ENCODE measurements at regions not wholly inside any gene's neighbourhood (a gene's known extent, or its start where the extent isn't known, plus 50 kb on each side); places are given as distances from the start of the nearest gene placed in this dataset.

DNA sequence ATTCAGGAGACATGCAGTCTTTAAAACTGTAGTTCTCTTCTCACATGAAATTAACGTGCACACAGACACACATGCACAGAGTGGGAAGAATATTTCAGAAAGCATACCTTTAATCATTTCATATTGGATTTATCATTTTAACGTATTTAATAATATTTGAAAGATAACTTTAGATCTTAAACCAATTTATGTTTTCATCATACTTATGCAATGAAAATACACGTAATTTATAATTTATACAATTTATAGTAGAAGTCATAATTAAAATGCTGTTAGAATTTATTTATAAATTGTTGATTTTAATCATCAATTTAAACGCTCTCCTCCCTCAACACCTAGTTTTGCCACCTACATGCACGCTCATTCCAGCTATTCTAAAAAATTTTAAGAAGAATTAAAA is 894.9 kb upstream of the CTNND2 start:
- no peaks in the 10 kb centered on the region for H3K4me1 ChIP-seq
- TF ChIP-seq POLR2AphosphoS5 (IDR thresholded peaks at IDR 0.05) (no peak), POLR2A (IDR thresholded peaks at IDR 0.05) (no peak), EP300 (IDR thresholded peaks at IDR 0.05) (no peak)
- TF ChIP-seq, protein P1, sequence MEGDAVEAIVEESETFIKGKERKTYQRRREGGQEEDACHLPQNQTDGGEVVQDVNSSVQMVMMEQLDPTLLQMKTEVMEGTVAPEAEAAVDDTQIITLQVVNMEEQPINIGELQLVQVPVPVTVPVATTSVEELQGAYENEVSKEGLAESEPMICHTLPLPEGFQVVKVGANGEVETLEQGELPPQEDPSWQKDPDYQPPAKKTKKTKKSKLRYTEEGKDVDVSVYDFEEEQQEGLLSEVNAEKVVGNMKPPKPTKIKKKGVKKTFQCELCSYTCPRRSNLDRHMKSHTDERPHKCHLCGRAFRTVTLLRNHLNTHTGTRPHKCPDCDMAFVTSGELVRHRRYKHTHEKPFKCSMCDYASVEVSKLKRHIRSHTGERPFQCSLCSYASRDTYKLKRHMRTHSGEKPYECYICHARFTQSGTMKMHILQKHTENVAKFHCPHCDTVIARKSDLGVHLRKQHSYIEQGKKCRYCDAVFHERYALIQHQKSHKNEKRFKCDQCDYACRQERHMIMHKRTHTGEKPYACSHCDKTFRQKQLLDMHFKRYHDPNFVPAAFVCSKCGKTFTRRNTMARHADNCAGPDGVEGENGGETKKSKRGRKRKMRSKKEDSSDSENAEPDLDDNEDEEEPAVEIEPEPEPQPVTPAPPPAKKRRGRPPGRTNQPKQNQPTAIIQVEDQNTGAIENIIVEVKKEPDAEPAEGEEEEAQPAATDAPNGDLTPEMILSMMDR (IDR thresholded peaks at IDR 0.05) = no peak
- H3K36me3 ChIP-seq = no peaks in the 10 kb centered on the region
- DNase-seq (ENCODE audit: low spot score in 2 of 2) = no peak
- H3K4me3 ChIP-seq = no peak overlapping the region
- H3K9me3 ChIP-seq = peaks cover 3% of the 10 kb centered on the region
- no peaks in the 10 kb centered on the region for H3K27me3 ChIP-seq
- 87% methylated on average over 5 of the region's 5 CpGs for WGBS
- no peak overlapping the region for H3K27ac ChIP-seq

DNA sequence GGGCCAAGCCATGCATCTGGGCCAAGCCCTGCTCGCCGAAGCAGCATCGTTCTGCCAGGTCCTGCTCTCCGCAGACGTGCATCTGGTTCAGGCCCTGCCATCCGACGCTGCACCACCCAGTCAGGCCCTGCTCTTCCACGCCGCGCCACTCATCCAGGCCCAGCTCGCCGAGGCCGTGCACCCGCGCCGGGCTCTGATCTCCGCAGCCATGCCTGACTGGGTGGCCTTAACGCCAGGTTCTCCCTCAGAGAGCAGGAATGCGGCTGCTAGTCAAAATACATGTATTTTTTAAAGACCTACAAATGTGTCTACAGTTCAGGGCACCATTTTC is 891.1 kb upstream of the CTNND2 start:
- Histone ChIP-seq H3K27me3 (no peaks in the 10 kb centered on the region), H3K27ac (no peak overlapping the region), H3K4me1 (no peaks in the 10 kb centered on the region), H3K9me3 (peaks cover 3% of the 10 kb centered on the region), H3K36me3 (no peaks in the 10 kb centered on the region), H3K4me3 (no peak overlapping the region)
- TF ChIP-seq POLR2A (IDR thresholded peaks at IDR 0.05) = no peak
- no peak for TF ChIP-seq POLR2AphosphoS5 (IDR thresholded peaks at IDR 0.05)
- no peak for TF ChIP-seq EP300 (IDR thresholded peaks at IDR 0.05)
- TF ChIP-seq, protein P1 (IDR thresholded peaks at IDR 0.05) = no peak
- 98% methylated on average over 19 of the region's 19 CpGs for WGBS
- DNase-seq (ENCODE audit: low spot score in 2 of 2) = no peak

DNA sequence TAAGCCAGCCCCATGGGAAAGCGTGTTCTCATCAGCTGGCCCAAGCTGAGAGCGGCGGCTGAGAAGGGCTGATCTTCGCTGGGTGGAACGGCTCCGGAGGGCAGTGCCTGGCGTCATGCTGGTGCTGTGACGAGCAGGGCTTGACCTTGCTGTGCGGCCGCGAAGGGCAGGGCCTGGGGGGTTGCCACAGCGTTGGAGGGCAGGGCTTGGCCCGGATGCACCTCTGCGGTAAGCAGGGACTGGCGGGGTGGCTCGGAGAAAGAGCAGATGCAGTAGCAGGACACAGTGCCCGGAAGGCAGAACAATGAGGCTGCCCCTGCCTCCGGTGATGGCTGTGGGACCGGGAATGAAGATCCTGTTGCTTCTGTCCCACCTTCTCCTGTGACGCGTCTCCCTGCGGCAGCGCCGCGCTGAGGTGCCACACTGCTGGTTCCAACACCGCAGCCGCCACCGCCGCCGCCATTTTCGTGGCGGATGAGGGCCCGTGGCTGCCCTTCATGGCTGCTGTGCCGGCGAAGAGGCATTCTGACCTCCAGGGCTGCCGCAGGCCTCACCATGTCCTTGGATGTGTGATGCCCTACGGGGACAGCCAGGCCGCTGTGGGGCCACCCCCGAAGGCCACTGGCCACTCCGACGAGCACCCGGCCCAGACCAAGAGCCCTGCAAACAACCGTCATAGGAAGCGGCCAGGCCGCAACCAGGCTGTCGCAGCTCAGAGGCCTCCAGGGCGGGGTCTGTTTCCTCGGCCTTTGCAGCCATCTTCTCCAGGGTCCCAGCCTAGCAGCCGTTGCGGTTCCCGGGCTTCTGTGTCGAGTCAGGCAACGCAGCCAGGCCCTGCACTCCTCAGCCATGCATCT is 890.5 kb upstream of the CTNND2 start:
- Histone ChIP-seq H3K27ac (no peak overlapping the region), H3K9me3 (peaks cover 3% of the 10 kb centered on the region), H3K36me3 (no peaks in the 10 kb centered on the region), H3K27me3 (no peaks in the 10 kb centered on the region), H3K4me3 (no peak overlapping the region), H3K4me1 (no peaks in the 10 kb centered on the region)
- no peak for TF ChIP-seq EP300 (IDR thresholded peaks at IDR 0.05)
- TF ChIP-seq, protein P1 (IDR thresholded peaks at IDR 0.05) = no peak
- TF ChIP-seq POLR2AphosphoS5 (IDR thresholded peaks at IDR 0.05) = no peak
- no peak for TF ChIP-seq POLR2A (IDR thresholded peaks at IDR 0.05)
- 95% methylated on average over 30 of the region's 53 CpGs for WGBS
- DNase-seq (ENCODE audit: low spot score in 2 of 2) = no peak

DNA sequence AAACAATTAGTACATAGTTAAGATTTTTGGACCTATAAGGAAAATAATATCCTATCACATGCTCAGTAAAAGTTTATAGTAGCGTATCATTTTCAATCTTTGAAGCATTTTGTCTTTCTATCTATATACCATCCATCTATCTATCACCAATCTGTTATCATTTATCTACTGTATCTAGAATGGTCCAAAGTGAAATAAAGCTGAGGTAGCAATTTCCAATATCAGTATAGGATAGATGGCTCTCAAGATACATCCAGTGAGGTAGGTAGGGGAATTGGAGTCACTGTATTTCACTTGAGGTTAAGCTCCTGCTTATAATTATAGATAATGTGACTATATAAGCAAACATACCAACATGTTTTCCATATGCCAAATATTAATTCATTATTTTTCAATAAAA is 889.1 kb upstream of the CTNND2 start:
- Histone ChIP-seq H3K4me1 (no peaks in the 10 kb centered on the region), H3K9me3 (peaks cover 3% of the 10 kb centered on the region), H3K4me3 (no peak overlapping the region), H3K27me3 (no peaks in the 10 kb centered on the region), H3K27ac (no peak overlapping the region), H3K36me3 (no peaks in the 10 kb centered on the region)
- no peak for DNase-seq (ENCODE audit: low spot score in 2 of 2)
- 97% methylated on average over 1 of the region's 1 CpG for WGBS
- TF ChIP-seq EP300 (IDR thresholded peaks at IDR 0.05) (no peak), POLR2A (IDR thresholded peaks at IDR 0.05) (no peak), POLR2AphosphoS5 (IDR thresholded peaks at IDR 0.05) (no peak)
- TF ChIP-seq, protein P1 (IDR thresholded peaks at IDR 0.05) = no peak

DNA sequence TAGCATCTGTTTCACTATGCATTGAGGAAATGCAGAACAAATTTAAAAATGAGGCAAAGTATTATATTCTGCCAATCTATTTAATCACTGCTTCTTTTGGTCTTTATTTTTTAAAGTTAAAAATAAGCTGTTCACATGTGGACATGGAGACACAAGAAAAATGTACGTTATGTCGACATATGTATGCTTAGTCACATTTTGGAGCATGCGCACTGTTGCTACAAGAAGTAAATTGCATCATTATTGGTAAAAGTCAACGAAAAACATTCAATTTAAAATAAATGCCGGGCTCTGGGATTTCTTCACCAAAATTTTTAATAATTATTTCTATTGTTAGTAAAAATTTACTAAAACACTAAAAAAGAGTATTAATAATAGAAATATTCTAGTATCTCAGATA is 876.3 kb upstream of the CTNND2 start:
- H3K4me3 ChIP-seq = no peak overlapping the region
- H3K9me3 ChIP-seq = no peaks in the 10 kb centered on the region
- no peak for TF ChIP-seq POLR2A (IDR thresholded peaks at IDR 0.05)
- TF ChIP-seq EP300 (IDR thresholded peaks at IDR 0.05) = no peak
- TF ChIP-seq, protein P1 (IDR thresholded peaks at IDR 0.05) = no peak
- TF ChIP-seq POLR2AphosphoS5 (IDR thresholded peaks at IDR 0.05) = no peak
- no peak overlapping the region for H3K27ac ChIP-seq
- no peaks in the 10 kb centered on the region for H3K27me3 ChIP-seq
- DNase-seq (ENCODE audit: low spot score in 2 of 2) = no peak
- WGBS = 90% methylated on average over 5 of the region's 5 CpGs
- no peaks in the 10 kb centered on the region for H3K36me3 ChIP-seq
- H3K4me1 ChIP-seq = no peaks in the 10 kb centered on the region
